ENCODE measurements at regions not wholly inside any gene's neighbourhood (a gene's known extent, or its start where the extent isn't known, plus 50 kb on each side); places are given as distances from the start of the nearest gene placed in this dataset.

DNA sequence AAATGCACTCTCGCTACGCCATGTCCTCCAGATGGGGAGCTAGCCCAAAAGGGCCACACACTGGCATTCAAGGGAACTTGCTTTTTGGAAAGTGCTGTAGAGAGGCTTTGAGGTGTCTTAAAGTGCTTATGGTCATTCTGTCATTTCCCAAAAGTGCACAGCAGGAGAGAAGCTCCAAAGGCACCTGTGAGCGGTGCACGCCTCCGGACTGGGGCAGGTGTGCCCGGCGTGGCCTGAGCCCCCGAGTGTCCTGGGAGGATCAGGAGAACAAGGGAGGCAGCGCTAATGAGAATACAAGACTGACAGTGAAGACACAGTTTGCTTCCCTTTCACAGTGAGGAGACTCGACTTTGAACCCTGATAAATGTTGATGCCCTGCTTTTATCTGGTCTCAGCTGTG, 419.0 kb upstream of the MKI67 start:
- Mint-ChIP-seq H3K4me1 (peaks cover 19% of the 10 kb centered on the region), H3K36me3 (no peaks in the 10 kb centered on the region), H3K4me3 (no peak overlapping the region), H3K27me3 (ENCODE audit: insufficient read depth, low read depth) (peaks cover 6% of the 10 kb centered on the region), H3K27ac (no peak overlapping the region), H3K9me3 (no peaks in the 10 kb centered on the region)
- Histone ChIP-seq H3K27me3 (peaks cover 38% of the 10 kb centered on the region), H4K20me1 (ENCODE audit: low read depth) (no peaks in the 10 kb centered on the region), H3K36me3 (no peaks in the 10 kb centered on the region), H3K27ac (no peak overlapping the region), H3K4me2 (no peak overlapping the region), H3K9me3 (ENCODE audit: low read depth) (no peaks in the 10 kb centered on the region), H2AFZ (replicated peaks) (no peak overlapping the region), H3K9ac (no peak overlapping the region), H3K79me2 (ENCODE audit: low read depth) (no peaks in the 10 kb centered on the region), H3K4me1 (peaks cover 2% of the 10 kb centered on the region), H3F3A (ENCODE audit: low read depth) (no peaks in the 10 kb centered on the region), H3K4me3 (no peak overlapping the region)
- TF ChIP-seq EZH2phosphoT487 (IDR thresholded peaks at IDR 0.05) = no peak
- TF ChIP-seq EZH2 (IDR thresholded peaks at IDR 0.05) = no peak
- TF ChIP-seq, protein P1, sequence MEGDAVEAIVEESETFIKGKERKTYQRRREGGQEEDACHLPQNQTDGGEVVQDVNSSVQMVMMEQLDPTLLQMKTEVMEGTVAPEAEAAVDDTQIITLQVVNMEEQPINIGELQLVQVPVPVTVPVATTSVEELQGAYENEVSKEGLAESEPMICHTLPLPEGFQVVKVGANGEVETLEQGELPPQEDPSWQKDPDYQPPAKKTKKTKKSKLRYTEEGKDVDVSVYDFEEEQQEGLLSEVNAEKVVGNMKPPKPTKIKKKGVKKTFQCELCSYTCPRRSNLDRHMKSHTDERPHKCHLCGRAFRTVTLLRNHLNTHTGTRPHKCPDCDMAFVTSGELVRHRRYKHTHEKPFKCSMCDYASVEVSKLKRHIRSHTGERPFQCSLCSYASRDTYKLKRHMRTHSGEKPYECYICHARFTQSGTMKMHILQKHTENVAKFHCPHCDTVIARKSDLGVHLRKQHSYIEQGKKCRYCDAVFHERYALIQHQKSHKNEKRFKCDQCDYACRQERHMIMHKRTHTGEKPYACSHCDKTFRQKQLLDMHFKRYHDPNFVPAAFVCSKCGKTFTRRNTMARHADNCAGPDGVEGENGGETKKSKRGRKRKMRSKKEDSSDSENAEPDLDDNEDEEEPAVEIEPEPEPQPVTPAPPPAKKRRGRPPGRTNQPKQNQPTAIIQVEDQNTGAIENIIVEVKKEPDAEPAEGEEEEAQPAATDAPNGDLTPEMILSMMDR (IDR thresholded peaks at IDR 0.05) = no peak
- no peak for DNase-seq (ENCODE audit: low spot score)

DNA sequence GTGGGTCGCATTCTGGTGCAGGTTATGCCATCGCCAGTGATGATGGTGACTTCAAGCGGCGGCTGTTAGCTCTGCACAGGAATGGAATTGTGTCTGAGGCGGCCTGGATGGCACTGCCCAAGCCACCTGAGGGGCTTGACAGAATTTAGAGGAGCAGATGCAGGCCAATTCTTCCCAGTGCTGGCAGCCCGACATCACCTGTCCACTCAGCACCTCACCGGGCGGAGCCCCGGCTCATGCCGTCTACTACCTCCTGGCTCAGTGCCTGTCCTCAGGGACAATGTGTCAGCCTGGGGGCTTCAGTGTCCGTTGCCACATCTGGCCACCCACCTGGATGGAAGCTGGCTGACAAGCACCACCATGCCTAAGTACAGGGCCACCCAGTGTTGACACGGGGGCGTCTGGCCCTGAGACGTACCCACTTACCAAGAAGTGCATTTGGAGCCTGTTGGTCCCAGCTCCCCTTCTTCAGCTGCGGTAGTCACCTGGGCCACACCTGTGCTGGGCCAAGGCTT, 420.5 kb upstream of the MKI67 start:
- Histone ChIP-seq H4K20me1 (ENCODE audit: low read depth) (no peaks in the 10 kb centered on the region), H3K79me2 (ENCODE audit: low read depth) (no peaks in the 10 kb centered on the region), H2AFZ (replicated peaks) (no peak overlapping the region), H3K9ac (no peak overlapping the region), H3K27ac (no peak overlapping the region), H3F3A (ENCODE audit: low read depth) (no peaks in the 10 kb centered on the region), H3K4me2 (no peak overlapping the region), H3K27me3 (peaks cover 23% of the 10 kb centered on the region), H3K9me3 (ENCODE audit: low read depth) (no peaks in the 10 kb centered on the region), H3K4me1 (no peaks in the 10 kb centered on the region), H3K36me3 (no peaks in the 10 kb centered on the region), H3K4me3 (no peak overlapping the region)
- DNase-seq (ENCODE audit: low spot score) = no peak
- H3K27ac Mint-ChIP-seq = no peak overlapping the region
- H3K27me3 Mint-ChIP-seq (ENCODE audit: insufficient read depth, low read depth) = peaks cover 4% of the 10 kb centered on the region
- H3K36me3 Mint-ChIP-seq = no peaks in the 10 kb centered on the region
- peaks cover 10% of the 10 kb centered on the region for H3K4me1 Mint-ChIP-seq
- TF ChIP-seq EZH2 (IDR thresholded peaks at IDR 0.05) = no peak
- no peak for TF ChIP-seq EZH2phosphoT487 (IDR thresholded peaks at IDR 0.05)
- TF ChIP-seq, protein P1 (IDR thresholded peaks at IDR 0.05) = no peak
- no peak overlapping the region for H3K4me3 Mint-ChIP-seq
- peaks cover 3% of the 10 kb centered on the region for H3K9me3 Mint-ChIP-seq

DNA sequence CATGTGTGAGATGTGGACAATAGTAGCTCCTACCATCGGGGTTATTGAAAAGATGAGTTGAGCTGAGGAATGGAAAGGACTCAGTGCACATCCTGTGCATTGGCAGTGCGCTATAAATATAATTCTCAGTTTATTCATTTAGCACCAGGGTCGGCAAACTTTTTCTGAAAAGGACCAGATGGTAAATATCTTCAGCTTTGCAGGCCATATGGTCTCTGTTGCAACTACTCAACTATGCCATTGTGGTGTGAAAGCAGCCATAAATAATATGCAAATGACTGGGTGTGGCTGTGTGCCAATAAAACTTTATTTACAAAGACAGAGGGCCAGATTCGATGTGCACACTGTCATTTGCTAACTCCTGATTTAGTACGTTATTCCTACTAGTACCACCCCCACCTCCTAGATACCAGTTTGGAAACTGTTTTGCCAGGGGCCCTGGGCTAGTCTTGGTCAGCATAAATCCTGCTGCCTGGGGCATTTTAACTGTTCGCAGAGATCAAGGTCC, 422.9 kb upstream of the MKI67 start:
- H3K36me3 ChIP-seq = no peaks in the 10 kb centered on the region
- no peak overlapping the region for H3K27ac ChIP-seq
- no peak overlapping the region for H3K9ac ChIP-seq
- TF ChIP-seq EZH2phosphoT487 (IDR thresholded peaks at IDR 0.05) (no peak), EZH2 (IDR thresholded peaks at IDR 0.05) (no peak)
- TF ChIP-seq, protein P1 (IDR thresholded peaks at IDR 0.05) = no peak
- H3K9me3 ChIP-seq (ENCODE audit: low read depth) = no peaks in the 10 kb centered on the region
- peaks cover 3% of the 10 kb centered on the region for H3K9me3 Mint-ChIP-seq
- no peak overlapping the region for H2AFZ ChIP-seq (replicated peaks)
- H3K4me3 Mint-ChIP-seq = no peak overlapping the region
- H3K4me2 ChIP-seq = no peak overlapping the region
- no peak overlapping the region for H3K27ac Mint-ChIP-seq
- DNase-seq (ENCODE audit: low spot score) = no peak
- H3K79me2 ChIP-seq (ENCODE audit: low read depth) = no peaks in the 10 kb centered on the region
- peaks cover 6% of the 10 kb centered on the region for H3K27me3 Mint-ChIP-seq (ENCODE audit: insufficient read depth, low read depth)
- peaks cover 2% of the 10 kb centered on the region for H3K4me1 Mint-ChIP-seq
- no peak overlapping the region for H3K4me3 ChIP-seq
- no peaks in the 10 kb centered on the region for H3F3A ChIP-seq (ENCODE audit: low read depth)
- H3K4me1 ChIP-seq = no peaks in the 10 kb centered on the region
- no peaks in the 10 kb centered on the region for H3K27me3 ChIP-seq
- H4K20me1 ChIP-seq (ENCODE audit: low read depth) = no peaks in the 10 kb centered on the region
- H3K36me3 Mint-ChIP-seq = no peaks in the 10 kb centered on the region
